GM06990 (cell line): ENCODE measurements at regions not wholly inside any gene's neighbourhood (a gene's known extent, or its start where the extent isn't known, plus 50 kb on each side); places are given as distances from the start of the nearest gene placed in this dataset.

Experiments
- DNase-seq: peaks from one replicate; pipeline ENCODE4 v3.0.0-alpha.2; 2011; ENCODE audit not compliant: insufficient read length; ENCODE audit errors: extremely low read depth
- H3K27me3 ChIP-seq: replicated peaks from 2 replicates; pipeline ENCODE4 v1.6.0; 2011; ENCODE audit warnings: low read length; ENCODE audit not compliant: control insufficient read depth, insufficient read depth
- H3K36me3 ChIP-seq: 2 replicates; pipeline ENCODE4 v1.5.1; 2011; ENCODE audit warnings: low read length; ENCODE audit not compliant: control insufficient read depth, insufficient read depth
- H3K4me3 ChIP-seq: replicated peaks from 2 replicates; pipeline ENCODE4 v1.5.1; 2011; ENCODE audit warnings: low read depth, mild to moderate bottlenecking, control low read depth, low read length
- CTCF ChIP-seq: IDR thresholded peaks from 2 replicates; pipeline ENCODE4 v1.5.1; 2011; ENCODE audit warnings: low read length, control low read depth, mild to moderate bottlenecking, inconsistent platforms; ENCODE audit not compliant: insufficient read depth, poor library complexity, severe bottlenecking

- TF ChIP-seq CTCF, result no peak
- Histone ChIP-seq H3K27me3 (no peaks in the 10 kb centered on the region), H3K36me3 (no peaks in the 10 kb centered on the region), H3K4me3 (no peak overlapping the region)
- DNase-seq, result no peak
Observed at GRCh38 chr2:147569426-147569825, 275.4 kb upstream of the ACVR2A start.

GRCh38 chr2:147568109-147568508 is 276.7 kb upstream of the ACVR2A start:
- H3K4me3 ChIP-seq, result no peak overlapping the region

GRCh38 chr2:147567136-147567535 is 277.7 kb upstream of the ACVR2A start:
- H3K36me3 ChIP-seq, result no peaks in the 10 kb centered on the region
- no peak for TF ChIP-seq CTCF
- DNase-seq, result no peak
- no peak overlapping the region for H3K4me3 ChIP-seq
- no peaks in the 10 kb centered on the region for H3K27me3 ChIP-seq

More at GRCh38 chr2:147568109-147568508, 276.7 kb upstream of the ACVR2A start:
- no peak for TF ChIP-seq CTCF
- Histone ChIP-seq H3K36me3 (no peaks in the 10 kb centered on the region), H3K27me3 (no peaks in the 10 kb centered on the region)
- no peak for DNase-seq

- TF ChIP-seq CTCF, result no peak
Observed at GRCh38 chr2:147560810-147561535, 283.9 kb upstream of the ACVR2A start.

GRCh38 chr2:147559070-147559725 is 285.6 kb upstream of the ACVR2A start:
- Histone ChIP-seq H3K36me3 (no peaks in the 10 kb centered on the region), H3K27me3 (no peaks in the 10 kb centered on the region), H3K4me3 (no peak overlapping the region)
- TF ChIP-seq CTCF, result no peak
- DNase-seq, result no peak

More at GRCh38 chr2:147560810-147561535, 283.9 kb upstream of the ACVR2A start:
- DNase-seq, result no peak
- no peaks in the 10 kb centered on the region for H3K27me3 ChIP-seq
- no peaks in the 10 kb centered on the region for H3K36me3 ChIP-seq
- H3K4me3 ChIP-seq, result no peak overlapping the region
